Astrocyte (in vitro differentiated cells and primary cell): ENCODE measurements at regions not wholly inside any gene's neighbourhood (a gene's known extent, or its start where the extent isn't known, plus 50 kb on each side); places are given as distances from the start of the nearest gene placed in this dataset.

Experiments
- DNase-seq: peaks from one replicate; pipeline ENCODE4 v3.0.0-alpha.2; 2010; ENCODE audit warnings: low read depth
- FAIRE-seq: peaks from 2 replicates; lab custom pipeline; 2011; peaks lifted over from hg19 to GRCh38; lab: Jason Lieb, UNC
- H2AFZ ChIP-seq: 2 replicates; pipeline ENCODE4 v1.6.0; 2012; ENCODE audit warnings: low read depth, low read length, inconsistent platforms
- H3K27ac ChIP-seq: 2 replicates; pipeline ENCODE4 v1.5.1; 2011; ENCODE audit warnings: low read depth, low read length, inconsistent platforms
- H3K27me3 ChIP-seq: 2 replicates; pipeline ENCODE4 v1.6.0; 2011; ENCODE audit warnings: low read length, inconsistent platforms; ENCODE audit not compliant: insufficient read depth
- H3K36me3 ChIP-seq: 2 replicates; pipeline ENCODE4 v1.5.1; 2011; ENCODE audit warnings: low read length, inconsistent platforms; ENCODE audit not compliant: insufficient read depth
- H3K4me1 ChIP-seq: 2 replicates; pipeline ENCODE4 v1.5.1; 2011; ENCODE audit warnings: low read length, inconsistent platforms; ENCODE audit not compliant: insufficient read depth
- H3K4me2 ChIP-seq: 2 replicates; pipeline ENCODE4 v1.6.0; 2012; ENCODE audit warnings: low read length, inconsistent platforms
- H3K4me3 ChIP-seq: 2 replicates; pipeline ENCODE4 v1.5.1; 2011; ENCODE audit warnings: low read depth, mild to moderate bottlenecking, low read length, inconsistent platforms; ENCODE audit not compliant: insufficient read depth
- H3K79me2 ChIP-seq: 2 replicates; pipeline ENCODE4 v1.6.0; 2012; ENCODE audit warnings: mild to moderate bottlenecking, low read length, inconsistent platforms; ENCODE audit not compliant: insufficient read depth
- H3K9ac ChIP-seq: 2 replicates; pipeline ENCODE4 v1.6.0; 2012; ENCODE audit warnings: mild to moderate bottlenecking, low read length, inconsistent platforms
- H3K9me3 ChIP-seq: 2 replicates; pipeline ENCODE4 v1.5.1; 2012; ENCODE audit warnings: low read depth, mild to moderate bottlenecking, low read length, inconsistent platforms; ENCODE audit not compliant: insufficient read depth
- H4K20me1 ChIP-seq: 2 replicates; pipeline ENCODE4 v1.6.0; 2012; ENCODE audit warnings: low read length, inconsistent platforms; ENCODE audit not compliant: insufficient read depth
- H3K27ac Mint-ChIP-seq: one replicate; pipeline ENCODE4 v1.8.0; 2021; ENCODE audit warnings: mild to moderate bottlenecking, mixed read lengths; ENCODE audit not compliant: unreplicated experiment
- H3K27me3 Mint-ChIP-seq: one replicate; pipeline ENCODE4 v1.8.0; 2021; ENCODE audit warnings: low read depth, mixed read lengths; ENCODE audit not compliant: unreplicated experiment
- H3K36me3 Mint-ChIP-seq: one replicate; pipeline ENCODE4 v1.8.0; 2021; ENCODE audit warnings: low read depth, mixed read lengths; ENCODE audit not compliant: unreplicated experiment
- H3K4me1 Mint-ChIP-seq: one replicate; pipeline ENCODE4 v1.8.0; 2021; ENCODE audit warnings: low read depth, mixed read lengths; ENCODE audit not compliant: unreplicated experiment
- H3K4me3 Mint-ChIP-seq: one replicate; pipeline ENCODE4 v1.8.0; 2021; ENCODE audit warnings: mild to moderate bottlenecking, moderate library complexity, mixed read lengths; ENCODE audit not compliant: unreplicated experiment
- H3K9me3 Mint-ChIP-seq: one replicate; pipeline ENCODE4 v1.8.0; 2021; ENCODE audit warnings: mild to moderate bottlenecking, mixed read lengths; ENCODE audit not compliant: unreplicated experiment
- EZH2 ChIP-seq: IDR thresholded peaks from 2 replicates; pipeline ENCODE4 v1.6.1; 2012; ENCODE audit warnings: mild to moderate bottlenecking, low read length, inconsistent platforms; ENCODE audit not compliant: insufficient read depth
- TF ChIP-seq, protein P1 (sequence below): IDR thresholded peaks from 2 replicates; pipeline ENCODE4 v1.5.1; 2011; ENCODE audit warnings: low read depth, mild to moderate bottlenecking, inconsistent platforms, low read length, moderate library complexity; ENCODE audit not compliant: insufficient read depth

DNA sequence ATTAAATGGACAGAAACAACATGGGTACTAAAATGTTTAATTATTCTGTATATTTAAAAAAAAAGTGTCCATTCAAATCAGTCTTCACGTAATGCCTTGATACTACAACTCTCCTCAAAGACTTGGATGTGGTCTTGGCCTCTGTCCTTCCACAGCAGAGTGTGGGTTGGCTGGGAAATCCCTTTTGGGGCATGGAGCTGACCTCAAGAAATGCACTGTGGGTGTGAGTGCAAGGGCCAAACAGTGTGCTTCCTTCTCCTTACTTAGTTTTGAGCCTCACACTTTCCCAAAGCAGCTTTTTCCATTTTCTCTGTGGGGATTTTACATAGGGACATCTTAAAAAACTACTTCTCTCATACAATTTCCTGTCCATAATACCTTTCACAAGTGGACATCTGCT lies 607.4 kb downstream of the EFNB2 start:
- TF ChIP-seq EZH2 = no peak
- TF ChIP-seq, protein P1, sequence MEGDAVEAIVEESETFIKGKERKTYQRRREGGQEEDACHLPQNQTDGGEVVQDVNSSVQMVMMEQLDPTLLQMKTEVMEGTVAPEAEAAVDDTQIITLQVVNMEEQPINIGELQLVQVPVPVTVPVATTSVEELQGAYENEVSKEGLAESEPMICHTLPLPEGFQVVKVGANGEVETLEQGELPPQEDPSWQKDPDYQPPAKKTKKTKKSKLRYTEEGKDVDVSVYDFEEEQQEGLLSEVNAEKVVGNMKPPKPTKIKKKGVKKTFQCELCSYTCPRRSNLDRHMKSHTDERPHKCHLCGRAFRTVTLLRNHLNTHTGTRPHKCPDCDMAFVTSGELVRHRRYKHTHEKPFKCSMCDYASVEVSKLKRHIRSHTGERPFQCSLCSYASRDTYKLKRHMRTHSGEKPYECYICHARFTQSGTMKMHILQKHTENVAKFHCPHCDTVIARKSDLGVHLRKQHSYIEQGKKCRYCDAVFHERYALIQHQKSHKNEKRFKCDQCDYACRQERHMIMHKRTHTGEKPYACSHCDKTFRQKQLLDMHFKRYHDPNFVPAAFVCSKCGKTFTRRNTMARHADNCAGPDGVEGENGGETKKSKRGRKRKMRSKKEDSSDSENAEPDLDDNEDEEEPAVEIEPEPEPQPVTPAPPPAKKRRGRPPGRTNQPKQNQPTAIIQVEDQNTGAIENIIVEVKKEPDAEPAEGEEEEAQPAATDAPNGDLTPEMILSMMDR = no peak
- no peak overlapping the region for H3K4me2 ChIP-seq
- Mint-ChIP-seq H3K36me3 (no peaks in the 10 kb centered on the region), H3K27me3 (peaks cover 5% of the 10 kb centered on the region), H3K4me3 (no peak overlapping the region), H3K9me3 (no peaks in the 10 kb centered on the region), H3K4me1 (peaks cover 5% of the 10 kb centered on the region), H3K27ac (no peak overlapping the region)
- H3K9ac ChIP-seq = no peak overlapping the region
- no peak for FAIRE-seq
- H3K79me2 ChIP-seq = no peaks in the 10 kb centered on the region
- peak; percentile 9 for DNase-seq
- no peaks in the 10 kb centered on the region for H3K4me1 ChIP-seq
- H2AFZ ChIP-seq = no peak overlapping the region
- H3K27me3 ChIP-seq = no peaks in the 10 kb centered on the region
- H3K36me3 ChIP-seq = no peaks in the 10 kb centered on the region
- H3K9me3 ChIP-seq = no peaks in the 10 kb centered on the region
- H3K27ac ChIP-seq = no peak overlapping the region
- H3K4me3 ChIP-seq = no peak overlapping the region
- no peaks in the 10 kb centered on the region for H4K20me1 ChIP-seq

DNA sequence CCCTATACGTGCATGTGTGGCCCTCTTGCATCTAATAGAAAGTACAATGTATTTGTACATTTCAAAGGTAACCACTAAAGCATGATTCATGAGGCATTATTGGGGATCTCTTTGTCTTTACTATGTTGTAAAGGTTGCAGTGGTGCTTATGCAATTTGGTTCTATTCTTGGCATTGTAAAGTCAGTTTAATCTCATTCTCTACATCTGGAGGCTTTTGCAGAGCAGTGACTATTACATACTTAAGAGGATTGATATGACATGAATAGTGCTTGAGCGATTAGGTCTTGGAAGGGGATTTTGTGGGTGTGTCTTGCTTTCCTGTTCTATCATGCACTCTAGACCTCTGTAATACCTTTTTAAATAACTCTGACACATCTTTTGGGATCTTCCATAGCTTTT lies 610.0 kb downstream of the EFNB2 start:
- DNase-seq (peak; percentile 81), FAIRE-seq (no peak)
- Mint-ChIP-seq H3K4me3 (no peak overlapping the region), H3K27ac (no peak overlapping the region), H3K4me1 (peaks cover 9% of the 10 kb centered on the region), H3K27me3 (peaks cover 6% of the 10 kb centered on the region), H3K36me3 (no peaks in the 10 kb centered on the region), H3K9me3 (peaks cover 1% of the 10 kb centered on the region)
- Histone ChIP-seq H3K4me3 (no peak overlapping the region), H3K36me3 (no peaks in the 10 kb centered on the region), H3K9ac (no peak overlapping the region), H3K27ac (no peak overlapping the region), H4K20me1 (no peaks in the 10 kb centered on the region), H3K79me2 (no peaks in the 10 kb centered on the region), H3K27me3 (no peaks in the 10 kb centered on the region), H2AFZ (no peak overlapping the region), H3K4me1 (peaks cover 4% of the 10 kb centered on the region), H3K9me3 (no peaks in the 10 kb centered on the region), H3K4me2 (no peak overlapping the region)
- TF ChIP-seq EZH2 = no peak
- TF ChIP-seq, protein P1 = no peak

DNA sequence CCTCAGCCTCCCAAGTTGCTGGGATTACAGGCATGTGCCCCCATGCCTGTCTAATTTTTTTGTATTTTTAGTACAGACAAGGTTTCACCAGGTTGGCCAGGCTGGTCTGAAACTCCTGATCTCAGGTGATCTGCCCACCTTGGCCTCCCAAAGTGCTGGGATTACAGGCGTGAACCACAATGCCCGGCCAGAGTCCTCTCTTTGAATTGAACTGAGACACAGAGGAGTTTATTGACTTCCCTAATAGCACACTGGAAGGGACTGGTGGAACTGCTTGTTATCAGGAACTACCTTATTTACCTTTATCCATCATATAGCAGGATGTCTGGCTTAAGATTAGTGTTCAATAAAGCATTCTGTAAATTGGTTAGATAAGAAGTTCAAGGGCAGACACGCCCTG lies 613.8 kb downstream of the EFNB2 start:
- H3K27me3 ChIP-seq = no peaks in the 10 kb centered on the region
- H3K4me3 ChIP-seq = no peak overlapping the region
- Mint-ChIP-seq H3K27ac (no peak overlapping the region), H3K27me3 (peaks cover 6% of the 10 kb centered on the region), H3K4me1 (peaks cover 28% of the 10 kb centered on the region), H3K4me3 (no peak overlapping the region), H3K9me3 (peaks cover 1% of the 10 kb centered on the region), H3K36me3 (no peaks in the 10 kb centered on the region)
- no peak overlapping the region for H3K27ac ChIP-seq
- FAIRE-seq (no peak), DNase-seq (no peak)
- no peaks in the 10 kb centered on the region for H3K79me2 ChIP-seq
- H4K20me1 ChIP-seq = no peaks in the 10 kb centered on the region
- no peak overlapping the region for H2AFZ ChIP-seq
- TF ChIP-seq, protein P1 = no peak
- TF ChIP-seq EZH2 = no peak
- no peak overlapping the region for H3K4me2 ChIP-seq
- peaks cover 17% of the 10 kb centered on the region for H3K4me1 ChIP-seq
- no peaks in the 10 kb centered on the region for H3K36me3 ChIP-seq
- H3K9me3 ChIP-seq = no peaks in the 10 kb centered on the region
- H3K9ac ChIP-seq = no peak overlapping the region
